Coronary artery (tissue), 2 donors: ENCODE measurements at regions not wholly inside any gene's neighbourhood (a gene's known extent, or its start where the extent isn't known, plus 50 kb on each side); places are given as distances from the start of the nearest gene placed in this dataset.
"Not testable (repeated sequence)": the region's sequence is repeated elsewhere in the genome, so short reads cannot be mapped to it uniquely, and the experiment has no call there.

Experiments used
- DNase-seq: peaks from one replicate; pipeline ENCODE4 v3.0.0-alpha.2; 2017; ENCODE audit warnings: low spot score
- H3K27ac ChIP-seq, 2 donors: fragments of 200-600 bp; sonication (generic); one replicate each; pipeline ENCODE4 v1.5.1; 2016 to 2019
- H3K4me3 ChIP-seq: fragments of 200-600 bp; sonication (generic); 2 replicates; pipeline ENCODE4 v1.5.1; 2016; ENCODE audit warnings: mild to moderate bottlenecking, moderate library complexity
- CTCF ChIP-seq: fragments of 200-600 bp; sonication (generic); IDR thresholded peaks from one replicate; pipeline ENCODE4 v1.5.1; 2019; ENCODE audit warnings: antibody characterized with exemption

- H3K4me3 ChIP-seq = no peak overlapping the region
- no peak for TF ChIP-seq CTCF
- H3K27ac ChIP-seq = no peak overlapping the region
- no peak for DNase-seq
Measured at GRCh38 chr3:71942432-71943187, 157.7 kb upstream of the PROK2 start.

GRCh38 chr3:71940486-71940885 is 155.5 kb upstream of the PROK2 start:
- Histone ChIP-seq H3K27ac (no peak overlapping the region), H3K4me3 (no peak overlapping the region)
- TF ChIP-seq CTCF = no peak
- no peak for DNase-seq

GRCh38 chr3:71938081-71938480 is 153.1 kb upstream of the PROK2 start:
- H3K27ac ChIP-seq, DNase-seq, H3K4me3 ChIP-seq: not testable (repeated sequence)

- no peak for TF ChIP-seq CTCF
- DNase-seq = no peak
- no peak overlapping the region for H3K4me3 ChIP-seq
- no peak overlapping the region for H3K27ac ChIP-seq
Measured at GRCh38 chr3:71936681-71937080, 151.7 kb upstream of the PROK2 start.

GRCh38 chr3:71934520-71935270 is 149.7 kb upstream of the PROK2 start:
- TF ChIP-seq CTCF = no peak
- no peak for DNase-seq
- no peak overlapping the region for H3K27ac ChIP-seq
- no peak overlapping the region for H3K4me3 ChIP-seq

GRCh38 chr3:71931922-71932321 is 147.0 kb upstream of the PROK2 start:
- TF ChIP-seq CTCF = no peak
- H3K4me3 ChIP-seq = no peak overlapping the region
- DNase-seq = no peak
- no peak overlapping the region for H3K27ac ChIP-seq

GRCh38 chr3:71930056-71930991 is 145.4 kb upstream of the PROK2 start:
- no peak for DNase-seq

More at GRCh38 chr3:71930056-71930991, 145.4 kb upstream of the PROK2 start:
- no peak overlapping the region for H3K27ac ChIP-seq
- no peak overlapping the region for H3K4me3 ChIP-seq
- no peak for TF ChIP-seq CTCF
